Common myeloid progenitor, CD34-positive (primary cell): ENCODE measurements at regions not wholly inside any gene's neighbourhood (a gene's known extent, or its start where the extent isn't known, plus 50 kb on each side); places are given as distances from the start of the nearest gene placed in this dataset.

Source experiments
- CTCF ChIA-PET: fragments of 350-600 bp; sonication (Branson Sonifier 250); formaldehyde crosslinking; loops from one replicate; lab custom pipeline; 2021; ENCODE audit warnings: antibody characterized with exemption; lab: Charles Lee
- POLR2A ChIA-PET: fragments of 350-600 bp; sonication (Branson Sonifier 250); formaldehyde crosslinking; loops from one replicate; lab custom pipeline; 2021; ENCODE audit warnings: antibody characterized with exemption; lab: Charles Lee
- DNase-seq, 3 donors: peaks; one replicate each; pipeline versions ENCODE4 v3.0.0 to v3.0.0-alpha.2; 2013
- H3K27ac ChIP-seq, 2 experiments: 1 replicate in 1 of 2; 2 replicates in 1 of 2; pipeline ENCODE4 v1.7.0; 2013; ENCODE audit warnings: inconsistent platforms in 2 of 2, low read length in 2 of 2, mild to moderate bottlenecking in 2 of 2, low read depth in 1 of 2, moderate library complexity in 1 of 2; ENCODE audit not compliant: severe bottlenecking in 2 of 2, insufficient read depth in 1 of 2, poor library complexity in 1 of 2
- H3K27me3 ChIP-seq, 5 experiments: replicated peaks in 2 of 5; 1 replicate in 3 of 5; 2 replicates in 2 of 5; pipeline versions ENCODE4 v1.6.1 to v1.7.0; 2013; ENCODE audit warnings: low read length in 4 of 5, mild to moderate bottlenecking in 2 of 5, moderate library complexity in 2 of 5, inconsistent platforms in 1 of 5; ENCODE audit not compliant: insufficient read depth in 5 of 5, control insufficient read depth in 4 of 5
- H3K36me3 ChIP-seq, 4 experiments: 1 replicate in 2 of 4; 2 replicates in 2 of 4; pipeline versions ENCODE4 v1.6.1 to v1.7.0; 2013; ENCODE audit warnings: low read length in 3 of 4, control low read depth in 1 of 4, mild to moderate bottlenecking in 1 of 4; ENCODE audit not compliant: control insufficient read depth in 4 of 4, insufficient read depth in 4 of 4
- H3K4me1 ChIP-seq, 4 experiments: 1 replicate in 3 of 4; 2 replicates in 1 of 4; pipeline versions ENCODE4 v1.6.1 to v1.7.1; 2013; ENCODE audit warnings: low read length in 3 of 4, mild to moderate bottlenecking in 3 of 4, control low read depth in 1 of 4, inconsistent platforms in 1 of 4, moderate library complexity in 1 of 4; ENCODE audit not compliant: control insufficient read depth in 4 of 4, insufficient read depth in 4 of 4; ENCODE audit errors: control extremely low read depth in 1 of 4
- H3K4me3 ChIP-seq, 7 experiments: 1 replicate in 4 of 7; 2 replicates in 3 of 7; pipeline versions ENCODE4 v1.5.1 to v1.7.0; 2013; ENCODE audit warnings: mild to moderate bottlenecking in 7 of 7, low read length in 6 of 7, moderate library complexity in 6 of 7, inconsistent platforms in 2 of 7, low read depth in 2 of 7, control low read depth in 1 of 7; ENCODE audit not compliant: insufficient read depth in 4 of 7, control insufficient read depth in 1 of 7; ENCODE audit errors: extremely low read depth in 1 of 7
- H3K9me3 ChIP-seq, 5 experiments: 1 replicate in 4 of 5; 2 replicates in 1 of 5; pipeline versions ENCODE4 v1.6.1 to v1.7.1; 2013; ENCODE audit warnings: low read length in 4 of 5, mild to moderate bottlenecking in 2 of 5, inconsistent platforms in 1 of 5, low read depth in 1 of 5, moderate library complexity in 1 of 5; ENCODE audit not compliant: control insufficient read depth in 4 of 5, insufficient read depth in 2 of 5; ENCODE audit errors: control extremely low read depth in 1 of 5
- WGBS: methylation state at CpG from one replicate; pipeline ENCODE4 v1.1.5; 2013; ENCODE audit not compliant: insufficient coverage; 5-methylcytosine and 5-hydroxymethylcytosine counted together

- Histone ChIP-seq H3K36me3 (no peaks in the 10 kb centered on the region), H3K27me3 (peaks cover 0 to 28% (median 2%) of the 10 kb centered on the region in 5 experiments), H3K27ac (no peak overlapping the region), H3K4me1 (no peaks in the 10 kb centered on the region), H3K9me3 (no peaks in the 10 kb centered on the region), H3K4me3 (no peak overlapping the region)
- WGBS: 87% methylated on average over 6 of the region's 8 CpGs
- ChIA-PET CTCF (no interaction called here), POLR2A (interaction anchor here (0.9 kb wide), 1 partner anchor 17 kb away, joined by 3 read pairs; no protein-coding TSS in a partner anchor)
- no peak for DNase-seq
These were observed 205.4 kb downstream of the ENGASE start for GRCh38 chr17:79280010-79280409.

DNA sequence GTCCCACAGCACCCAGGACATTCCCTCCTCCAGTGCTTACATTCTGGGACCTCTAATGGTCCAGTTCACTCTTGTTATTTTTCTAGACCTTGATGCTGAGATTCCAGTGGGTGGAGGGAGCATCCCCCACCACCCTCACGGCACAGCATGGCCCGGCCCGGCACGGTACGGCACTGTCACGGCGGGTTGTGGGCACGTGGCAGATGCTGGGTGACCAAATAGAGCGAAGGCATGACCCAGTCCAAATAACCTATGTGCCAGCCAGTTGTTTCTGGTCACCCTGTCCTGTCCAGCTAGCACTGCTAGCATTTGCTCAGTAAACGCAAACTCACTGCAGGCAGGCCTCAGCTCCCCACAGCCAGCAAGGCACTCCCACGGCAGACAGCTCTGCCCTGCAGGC, 204.7 kb downstream of the ENGASE start:
- ChIA-PET POLR2A (no interaction called here), CTCF (no interaction called here)
- 92% methylated on average over 10 of the region's 11 CpGs for WGBS

GRCh38 chr17:79276821-79277220, 202.2 kb downstream of the ENGASE start:
- CTCF ChIA-PET: no interaction called here
- 85% methylated on average over 3 of the region's 3 CpGs for WGBS
- Histone ChIP-seq H3K4me3 (no peak overlapping the region), H3K27ac (no peak overlapping the region), H3K9me3 (no peaks in the 10 kb centered on the region), H3K4me1 (no peaks in the 10 kb centered on the region), H3K36me3 (no peaks in the 10 kb centered on the region), H3K27me3 (peaks cover 0 to 24% (median 2%) of the 10 kb centered on the region in 5 experiments)
- POLR2A ChIA-PET: no interaction called here
- DNase-seq: no peak

More for the DNA sequence above, 204.7 kb downstream of the ENGASE start:
- H3K27me3 ChIP-seq: peaks cover 0 to 24% (median 2%) of the 10 kb centered on the region in 5 experiments
- H3K36me3 ChIP-seq: no peaks in the 10 kb centered on the region
- DNase-seq: no peak
- H3K4me3 ChIP-seq: no peak overlapping the region
- H3K4me1 ChIP-seq: no peaks in the 10 kb centered on the region
- H3K27ac ChIP-seq: no peak overlapping the region
- H3K9me3 ChIP-seq: no peaks in the 10 kb centered on the region

DNA sequence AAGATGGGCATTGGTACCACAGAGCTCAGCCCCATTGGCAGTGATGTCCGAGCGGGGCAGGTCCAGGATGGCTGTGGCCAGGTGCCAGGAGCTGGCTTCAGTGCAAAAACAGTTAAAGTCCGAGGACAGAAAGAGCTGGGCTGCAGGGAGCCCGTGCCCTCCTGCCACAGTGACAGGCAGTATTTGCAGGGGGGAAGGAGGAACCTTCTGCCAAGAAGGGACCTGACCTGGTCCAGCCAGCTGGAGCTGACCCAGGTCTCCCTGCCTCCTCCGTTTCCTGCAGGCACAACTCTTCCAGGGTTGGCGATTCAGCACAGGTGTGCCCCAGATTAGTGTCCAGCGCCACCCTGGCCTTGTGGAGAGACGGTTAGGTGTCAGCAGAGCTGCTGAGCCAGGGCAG, 199.0 kb downstream of the ENGASE start:
- Histone ChIP-seq H3K27ac (no peak overlapping the region), H3K9me3 (no peaks in the 10 kb centered on the region), H3K27me3 (peaks cover 0 to 41% (median 11%) of the 10 kb centered on the region in 5 experiments), H3K4me1 (no peaks in the 10 kb centered on the region), H3K36me3 (no peaks in the 10 kb centered on the region), H3K4me3 (no peak overlapping the region)
- ChIA-PET POLR2A (no interaction called here), CTCF (no interaction called here)
- WGBS: 85% methylated on average over 6 of the region's 8 CpGs
- DNase-seq: no peak

- H3K36me3 ChIP-seq: no peaks in the 10 kb centered on the region
- ChIA-PET POLR2A (no interaction called here), CTCF (no interaction called here)
- no peak overlapping the region for H3K27ac ChIP-seq
- no peak overlapping the region for H3K4me3 ChIP-seq
- WGBS: 72% methylated on average over 9 of the region's 9 CpGs
- DNase-seq: peak in 2 of 3 donors; percentile 3 to 5
- no peaks in the 10 kb centered on the region for H3K4me1 ChIP-seq
- peaks cover 0 to 48% (median 11%) of the 10 kb centered on the region in 5 experiments for H3K27me3 ChIP-seq
- H3K9me3 ChIP-seq: no peaks in the 10 kb centered on the region
These were observed 198.1 kb downstream of the ENGASE start for GRCh38 chr17:79272666-79273219.

DNA sequence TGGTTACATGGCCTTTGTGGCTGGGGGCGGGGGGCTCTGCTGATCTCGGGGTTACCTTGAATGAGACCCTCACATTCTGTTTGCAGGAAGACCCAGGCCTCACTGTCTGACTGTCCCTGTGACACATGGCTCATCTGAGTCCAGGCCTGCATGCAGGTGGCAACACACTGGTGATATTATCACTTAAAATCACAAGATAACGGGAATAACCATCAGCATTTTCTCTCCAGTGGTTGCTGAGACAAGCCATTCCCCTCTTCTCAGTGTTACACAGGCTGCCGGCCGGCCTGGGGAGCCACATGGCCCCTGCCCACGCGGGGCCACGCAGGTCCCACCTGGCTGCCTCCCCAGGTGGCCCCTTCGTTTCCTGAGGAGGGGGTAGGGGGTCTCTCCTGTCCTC, 197.6 kb downstream of the ENGASE start:
- H3K9me3 ChIP-seq: no peaks in the 10 kb centered on the region
- H3K4me1 ChIP-seq: no peaks in the 10 kb centered on the region
- WGBS: 65% methylated on average over 4 of the region's 9 CpGs
- H3K27me3 ChIP-seq: peaks cover 0 to 49% (median 11%) of the 10 kb centered on the region in 5 experiments
- H3K4me3 ChIP-seq: no peak overlapping the region
- ChIA-PET CTCF (no interaction called here), POLR2A (no interaction called here)
- no peak for DNase-seq
- H3K36me3 ChIP-seq: no peaks in the 10 kb centered on the region
- H3K27ac ChIP-seq: no peak overlapping the region

DNA sequence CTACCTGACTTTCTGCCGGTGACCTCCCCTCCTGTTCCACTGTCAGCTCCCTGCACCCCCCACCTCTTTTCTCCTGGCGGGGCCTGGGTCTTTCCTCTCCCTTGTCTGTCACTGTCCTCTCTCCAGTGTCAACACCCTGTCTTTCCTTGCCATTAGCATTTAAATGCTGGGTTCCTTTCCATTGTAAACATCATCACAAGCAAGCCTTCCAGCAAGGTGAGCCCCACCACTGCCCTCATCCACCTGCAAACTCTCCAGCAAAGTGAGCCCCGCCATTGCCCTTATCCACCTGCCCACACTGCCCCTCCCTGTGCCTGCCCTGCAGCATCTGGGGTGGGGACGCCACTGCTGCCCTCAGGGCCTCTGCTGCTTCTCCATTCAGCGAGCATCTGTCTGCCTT, 195.0 kb downstream of the ENGASE start:
- peaks cover 0 to 74% (median 11%) of the 10 kb centered on the region in 5 experiments for H3K27me3 ChIP-seq

More for the DNA sequence above, 195.0 kb downstream of the ENGASE start:
- Histone ChIP-seq H3K4me1 (no peaks in the 10 kb centered on the region), H3K9me3 (no peaks in the 10 kb centered on the region), H3K36me3 (no peaks in the 10 kb centered on the region), H3K27ac (no peak overlapping the region), H3K4me3 (no peak overlapping the region)
- 26% methylated on average over 5 of the region's 5 CpGs for WGBS
- ChIA-PET POLR2A (no interaction called here), CTCF (no interaction called here)
- DNase-seq: no peak
